ENCODE measurements at regions not wholly inside any gene's neighbourhood (a gene's known extent, or its start where the extent isn't known, plus 50 kb on each side); places are given as distances from the start of the nearest gene placed in this dataset.

DNA sequence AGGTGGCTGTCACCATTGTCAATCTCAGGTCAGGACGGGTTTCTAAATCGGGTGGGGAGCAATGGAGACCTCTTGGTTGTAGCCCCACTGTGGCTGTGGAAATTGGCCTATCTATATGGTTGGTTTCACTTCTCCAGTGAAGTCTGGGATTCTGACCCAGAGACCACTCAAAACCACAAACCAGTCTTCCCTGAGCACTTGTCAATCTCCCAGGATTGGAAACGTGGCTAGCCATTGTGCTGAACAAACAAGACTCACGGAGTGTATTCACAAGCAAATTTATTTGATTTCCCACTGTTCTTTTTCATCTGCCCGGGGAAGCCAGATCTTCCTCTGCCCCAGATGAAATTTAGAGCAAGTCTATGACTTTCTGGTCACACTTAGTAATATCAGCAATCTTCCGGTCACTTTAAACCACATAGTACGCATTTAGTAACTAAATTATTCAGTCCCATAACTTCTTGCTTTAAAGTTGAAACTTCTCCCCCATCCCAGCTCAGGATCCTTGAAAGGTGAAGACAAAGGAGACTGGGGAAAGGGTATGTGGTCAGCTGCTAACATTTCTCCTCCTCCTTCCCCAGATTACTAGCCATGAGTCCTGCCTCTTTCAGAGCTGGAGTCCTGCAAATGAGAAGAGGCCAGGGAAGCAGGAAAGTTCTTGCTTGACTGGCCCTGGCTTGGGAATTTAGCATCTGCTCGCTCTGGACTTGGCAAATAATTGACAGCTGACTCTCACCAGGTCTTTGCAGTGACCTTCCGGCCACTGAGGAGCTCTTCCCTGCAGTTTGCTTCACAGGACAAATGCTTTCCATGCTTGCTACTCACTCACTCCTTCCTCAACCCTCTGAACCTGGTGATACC lies 123.2 kb upstream of the MAX start:
- TF ChIP-seq POLR2AphosphoS5 (IDR thresholded peaks at IDR 0.05; ENCODE audit: low read depth, low read length) (no peak), TAF1 (IDR thresholded peaks at IDR 0.05; ENCODE audit: borderline replicate concordance, insufficient read depth, low read length) (no peak), FOXP2 (optimal IDR thresholded peaks at IDR 0.05; ENCODE audit: borderline replicate concordance, extremely low read depth, extremely low read length, insufficient read depth) (no peak)
- TF ChIP-seq, protein P1, sequence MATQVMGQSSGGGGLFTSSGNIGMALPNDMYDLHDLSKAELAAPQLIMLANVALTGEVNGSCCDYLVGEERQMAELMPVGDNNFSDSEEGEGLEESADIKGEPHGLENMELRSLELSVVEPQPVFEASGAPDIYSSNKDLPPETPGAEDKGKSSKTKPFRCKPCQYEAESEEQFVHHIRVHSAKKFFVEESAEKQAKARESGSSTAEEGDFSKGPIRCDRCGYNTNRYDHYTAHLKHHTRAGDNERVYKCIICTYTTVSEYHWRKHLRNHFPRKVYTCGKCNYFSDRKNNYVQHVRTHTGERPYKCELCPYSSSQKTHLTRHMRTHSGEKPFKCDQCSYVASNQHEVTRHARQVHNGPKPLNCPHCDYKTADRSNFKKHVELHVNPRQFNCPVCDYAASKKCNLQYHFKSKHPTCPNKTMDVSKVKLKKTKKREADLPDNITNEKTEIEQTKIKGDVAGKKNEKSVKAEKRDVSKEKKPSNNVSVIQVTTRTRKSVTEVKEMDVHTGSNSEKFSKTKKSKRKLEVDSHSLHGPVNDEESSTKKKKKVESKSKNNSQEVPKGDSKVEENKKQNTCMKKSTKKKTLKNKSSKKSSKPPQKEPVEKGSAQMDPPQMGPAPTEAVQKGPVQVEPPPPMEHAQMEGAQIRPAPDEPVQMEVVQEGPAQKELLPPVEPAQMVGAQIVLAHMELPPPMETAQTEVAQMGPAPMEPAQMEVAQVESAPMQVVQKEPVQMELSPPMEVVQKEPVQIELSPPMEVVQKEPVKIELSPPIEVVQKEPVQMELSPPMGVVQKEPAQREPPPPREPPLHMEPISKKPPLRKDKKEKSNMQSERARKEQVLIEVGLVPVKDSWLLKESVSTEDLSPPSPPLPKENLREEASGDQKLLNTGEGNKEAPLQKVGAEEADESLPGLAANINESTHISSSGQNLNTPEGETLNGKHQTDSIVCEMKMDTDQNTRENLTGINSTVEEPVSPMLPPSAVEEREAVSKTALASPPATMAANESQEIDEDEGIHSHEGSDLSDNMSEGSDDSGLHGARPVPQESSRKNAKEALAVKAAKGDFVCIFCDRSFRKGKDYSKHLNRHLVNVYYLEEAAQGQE (IDR thresholded peaks at IDR 0.05; ENCODE audit: insufficient read depth in 1 of 2, low read depth in 2 of 2, low read length in 2 of 2): no peak
